Keratinocyte (primary cell): ENCODE measurements at regions not wholly inside any gene's neighbourhood (a gene's known extent, or its start where the extent isn't known, plus 50 kb on each side); places are given as distances from the start of the nearest gene placed in this dataset.

ENCODE experiments used
- CTCF ChIP-seq, 3 experiments: IDR thresholded peaks in 1 of 3; conservative IDR thresholded peaks in 1 of 3; optimal IDR thresholded peaks in 1 of 3; 2 replicates in 2 of 3; 3 replicates in 1 of 3; pipeline versions ENCODE3 to v1.5.1; 2011; ENCODE audit warnings: low read length in 3 of 3, mild to moderate bottlenecking in 3 of 3, moderate library complexity in 2 of 3, control low read depth in 1 of 3, inconsistent platforms in 1 of 3; ENCODE audit not compliant: insufficient read depth in 2 of 3; ENCODE audit errors: extremely low read depth in 1 of 3
- EZH2 ChIP-seq: IDR thresholded peaks from one replicate; pipeline ENCODE4 v1.6.1; 2012; ENCODE audit warnings: inconsistent platforms, mild to moderate bottlenecking, low read length, moderate library complexity

DNA sequence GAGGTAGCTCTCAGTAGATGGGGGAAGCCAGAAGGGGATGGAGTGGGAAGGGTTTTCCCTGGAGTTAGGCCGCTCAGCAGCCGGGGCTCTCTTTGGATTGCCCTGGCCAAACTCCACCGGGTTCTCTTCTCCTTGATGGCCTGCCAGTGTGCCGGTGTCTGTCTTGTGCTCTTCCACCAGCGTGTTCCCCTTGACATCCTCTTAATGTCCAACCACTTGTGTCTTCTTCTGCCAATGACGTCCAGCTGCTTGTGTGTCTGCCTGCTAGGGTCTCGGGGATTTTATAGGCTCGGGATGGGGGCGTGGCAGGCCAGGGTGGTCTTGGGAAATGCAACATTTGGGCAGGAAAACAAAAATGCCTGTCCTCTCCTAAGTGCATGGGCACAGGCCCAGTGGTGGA lies 313.1 kb upstream of the PUM3 start:
- no peak for TF ChIP-seq CTCF (optimal IDR thresholded peaks at IDR 0.05 in 1 of 3, IDR thresholded peaks at IDR 0.05 in 1 of 3, conservative IDR thresholded peaks at IDR 0.05 in 1 of 3; ENCODE audit: extremely low read depth in 1 of 3, insufficient read depth in 2 of 3, low read length in 3 of 3)
- TF ChIP-seq EZH2: no peak
